HEK293 (cell line): ENCODE measurements at regions not wholly inside any gene's neighbourhood (a gene's known extent, or its start where the extent isn't known, plus 50 kb on each side); places are given as distances from the start of the nearest gene placed in this dataset.

Experiments used
- KLF9 ChIP-seq: fragments of 450-650 bp; formaldehyde crosslinking; IDR thresholded peaks from 2 replicates; pipeline ENCODE4 v1.5.1; 2016; ENCODE audit warnings: missing biosample characterization, missing genetic modification characterization, low read depth
- MZF1 ChIP-seq: fragments of 450-650 bp; formaldehyde crosslinking; IDR thresholded peaks from 2 replicates; pipeline ENCODE4 v1.5.1; 2017; ENCODE audit warnings: missing biosample characterization, missing genetic modification characterization, borderline replicate concordance
- OSR2 ChIP-seq: fragments of 450-650 bp; formaldehyde crosslinking; IDR thresholded peaks from 2 replicates; pipeline ENCODE4 v1.5.1; 2016; ENCODE audit warnings: missing biosample characterization, missing genetic modification characterization
- PBX3 ChIP-seq: sonication (generic); formaldehyde crosslinking; IDR thresholded peaks from 2 replicates; pipeline ENCODE4 v1.8.1; 2022; ENCODE audit warnings: mild to moderate bottlenecking, moderate library complexity, missing genetic modification reagents
- SP2 ChIP-seq: fragments of 450-650 bp; formaldehyde crosslinking; IDR thresholded peaks from 2 replicates; pipeline ENCODE4 v1.5.1; 2016; ENCODE audit warnings: missing biosample characterization, missing genetic modification characterization
- SP3 ChIP-seq: fragments of 450-650 bp; formaldehyde crosslinking; IDR thresholded peaks from 2 replicates; pipeline ENCODE4 v1.5.1; 2016; ENCODE audit warnings: missing biosample characterization, missing genetic modification characterization
- SP7 ChIP-seq: fragments of 450-650 bp; formaldehyde crosslinking; IDR thresholded peaks from 2 replicates; pipeline ENCODE4 v1.5.1; 2016; ENCODE audit warnings: missing biosample characterization, missing genetic modification characterization
- YY1 ChIP-seq: fragments of 450-650 bp; formaldehyde crosslinking; IDR thresholded peaks from 2 replicates; pipeline ENCODE4 v1.5.1; 2018; ENCODE audit warnings: missing biosample characterization, missing genetic modification characterization
- ZBTB48 ChIP-seq: fragments of 450-650 bp; formaldehyde crosslinking; IDR thresholded peaks from 2 replicates; pipeline ENCODE4 v1.5.1; 2016; ENCODE audit warnings: missing biosample characterization, missing genetic modification characterization
- ZBTB8A ChIP-seq: fragments of 450-650 bp; formaldehyde crosslinking; IDR thresholded peaks from 2 replicates; pipeline ENCODE4 v1.5.1; 2016; ENCODE audit warnings: missing biosample characterization, missing genetic modification characterization
- ZIC2 ChIP-seq: fragments of 450-650 bp; formaldehyde crosslinking; IDR thresholded peaks from 2 replicates; pipeline ENCODE4 v1.5.1; 2016; ENCODE audit warnings: missing biosample characterization, missing genetic modification characterization
- ZNF223 ChIP-seq: fragments of 450-650 bp; formaldehyde crosslinking; IDR thresholded peaks from 2 replicates; pipeline ENCODE4 v1.5.1; 2016; ENCODE audit warnings: missing biosample characterization, missing genetic modification characterization
- ZNF544 ChIP-seq: fragments of 450-650 bp; formaldehyde crosslinking; IDR thresholded peaks from 2 replicates; pipeline ENCODE4 v1.5.0; 2017; ENCODE audit warnings: missing biosample characterization, missing genetic modification characterization
- ZNF600 ChIP-seq: fragments of 450-650 bp; formaldehyde crosslinking; IDR thresholded peaks from 2 replicates; pipeline ENCODE4 v1.5.1; 2016; ENCODE audit warnings: missing biosample characterization, missing genetic modification characterization
- ZNF707 ChIP-seq: fragments of 450-650 bp; formaldehyde crosslinking; IDR thresholded peaks from 2 replicates; pipeline ENCODE4 v1.5.1; 2016; ENCODE audit warnings: missing biosample characterization, missing genetic modification characterization
- ZSCAN30 ChIP-seq: fragments of 450-650 bp; IDR thresholded peaks from 2 replicates; pipeline ENCODE4 v1.5.1; 2018; ENCODE audit warnings: missing biosample characterization, mild to moderate bottlenecking, missing genetic modification characterization, moderate library complexity
- TF ChIP-seq, protein P1 (sequence below): fragments of 450-650 bp; formaldehyde crosslinking; IDR thresholded peaks from 2 replicates; pipeline ENCODE4 v1.5.1; 2016; ENCODE audit warnings: missing biosample characterization, missing genetic modification characterization
- TF ChIP-seq, protein P2 (sequence below): fragments of 450-650 bp; formaldehyde crosslinking; IDR thresholded peaks from 2 replicates; pipeline ENCODE4 v1.5.1; 2016; ENCODE audit warnings: missing biosample characterization, missing genetic modification characterization
- TF ChIP-seq, protein P3 (sequence below): fragments of 450-650 bp; formaldehyde crosslinking; conservative IDR thresholded peaks from 2 replicates; pipeline ENCODE4 v1.5.1; 2016; ENCODE audit warnings: low read depth, missing biosample characterization, missing genetic modification characterization
- TF ChIP-seq, protein P4 (sequence below): fragments of 450-650 bp; formaldehyde crosslinking; IDR thresholded peaks from 2 replicates; pipeline ENCODE4 v1.5.1; 2016; ENCODE audit warnings: missing biosample characterization, missing genetic modification characterization
- TF ChIP-seq, protein P5 (sequence below): fragments of 450-650 bp; formaldehyde crosslinking; optimal IDR thresholded peaks from 2 replicates; pipeline ENCODE3; 2016; ENCODE audit warnings: missing biosample characterization, mild to moderate bottlenecking, missing genetic modification characterization
- TF ChIP-seq, protein P6 (sequence below): fragments of 450-650 bp; formaldehyde crosslinking; IDR thresholded peaks from 2 replicates; pipeline ENCODE4 v1.5.1; 2016; ENCODE audit warnings: missing biosample characterization, missing genetic modification characterization
- TF ChIP-seq, protein P7 (sequence below): fragments of 450-650 bp; formaldehyde crosslinking; IDR thresholded peaks from 2 replicates; pipeline ENCODE4 v1.5.1; 2016; ENCODE audit warnings: missing biosample characterization, missing genetic modification characterization, low read depth

- TF ChIP-seq, protein P1, sequence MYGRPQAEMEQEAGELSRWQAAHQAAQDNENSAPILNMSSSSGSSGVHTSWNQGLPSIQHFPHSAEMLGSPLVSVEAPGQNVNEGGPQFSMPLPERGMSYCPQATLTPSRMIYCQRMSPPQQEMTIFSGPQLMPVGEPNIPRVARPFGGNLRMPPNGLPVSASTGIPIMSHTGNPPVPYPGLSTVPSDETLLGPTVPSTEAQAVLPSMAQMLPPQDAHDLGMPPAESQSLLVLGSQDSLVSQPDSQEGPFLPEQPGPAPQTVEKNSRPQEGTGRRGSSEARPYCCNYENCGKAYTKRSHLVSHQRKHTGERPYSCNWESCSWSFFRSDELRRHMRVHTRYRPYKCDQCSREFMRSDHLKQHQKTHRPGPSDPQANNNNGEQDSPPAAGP (tag by site-specific recombination), result 0 out of 2 replicates have a peak, but pooled peaks have one; percentile 11
- TF ChIP-seq ZNF600 (tag by site-specific recombination), result peak; percentile 40; the same call in 1 of the 2 replicates
- TF ChIP-seq OSR2 (tag by site-specific recombination), result no peak
- TF ChIP-seq SP7, result peak; percentile 27
- TF ChIP-seq ZSCAN30 (tag by site-specific recombination), result peak; percentile 20; the same call in 1 of the 2 replicates
- TF ChIP-seq, protein P2, sequence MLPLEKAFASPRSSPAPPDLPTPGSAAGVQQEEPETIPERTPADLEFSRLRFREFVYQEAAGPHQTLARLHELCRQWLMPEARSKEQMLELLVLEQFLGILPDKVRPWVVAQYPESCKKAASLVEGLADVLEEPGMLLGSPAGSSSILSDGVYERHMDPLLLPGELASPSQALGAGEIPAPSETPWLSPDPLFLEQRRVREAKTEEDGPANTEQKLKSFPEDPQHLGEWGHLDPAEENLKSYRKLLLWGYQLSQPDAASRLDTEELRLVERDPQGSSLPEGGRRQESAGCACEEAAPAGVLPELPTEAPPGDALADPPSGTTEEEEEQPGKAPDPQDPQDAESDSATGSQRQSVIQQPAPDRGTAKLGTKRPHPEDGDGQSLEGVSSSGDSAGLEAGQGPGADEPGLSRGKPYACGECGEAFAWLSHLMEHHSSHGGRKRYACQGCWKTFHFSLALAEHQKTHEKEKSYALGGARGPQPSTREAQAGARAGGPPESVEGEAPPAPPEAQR (tag by site-specific recombination), result no peak
- peak; percentile 98 for TF ChIP-seq ZBTB48 (tag by site-specific recombination)
- no peak for TF ChIP-seq ZNF707
- TF ChIP-seq, protein P3, sequence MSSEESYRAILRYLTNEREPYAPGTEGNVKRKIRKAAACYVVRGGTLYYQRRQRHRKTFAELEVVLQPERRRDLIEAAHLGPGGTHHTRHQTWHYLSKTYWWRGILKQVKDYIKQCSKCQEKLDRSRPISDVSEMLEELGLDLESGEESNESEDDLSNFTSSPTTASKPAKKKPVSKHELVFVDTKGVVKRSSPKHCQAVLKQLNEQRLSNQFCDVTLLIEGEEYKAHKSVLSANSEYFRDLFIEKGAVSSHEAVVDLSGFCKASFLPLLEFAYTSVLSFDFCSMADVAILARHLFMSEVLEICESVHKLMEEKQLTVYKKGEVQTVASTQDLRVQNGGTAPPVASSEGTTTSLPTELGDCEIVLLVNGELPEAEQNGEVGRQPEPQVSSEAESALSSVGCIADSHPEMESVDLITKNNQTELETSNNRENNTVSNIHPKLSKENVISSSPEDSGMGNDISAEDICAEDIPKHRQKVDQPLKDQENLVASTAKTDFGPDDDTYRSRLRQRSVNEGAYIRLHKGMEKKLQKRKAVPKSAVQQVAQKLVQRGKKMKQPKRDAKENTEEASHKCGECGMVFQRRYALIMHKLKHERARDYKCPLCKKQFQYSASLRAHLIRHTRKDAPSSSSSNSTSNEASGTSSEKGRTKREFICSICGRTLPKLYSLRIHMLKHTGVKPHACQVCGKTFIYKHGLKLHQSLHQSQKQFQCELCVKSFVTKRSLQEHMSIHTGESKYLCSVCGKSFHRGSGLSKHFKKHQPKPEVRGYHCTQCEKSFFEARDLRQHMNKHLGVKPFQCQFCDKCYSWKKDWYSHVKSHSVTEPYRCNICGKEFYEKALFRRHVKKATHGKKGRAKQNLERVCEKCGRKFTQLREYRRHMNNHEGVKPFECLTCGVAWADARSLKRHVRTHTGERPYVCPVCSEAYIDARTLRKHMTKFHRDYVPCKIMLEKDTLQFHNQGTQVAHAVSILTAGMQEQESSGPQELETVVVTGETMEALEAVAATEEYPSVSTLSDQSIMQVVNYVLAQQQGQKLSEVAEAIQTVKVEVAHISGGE (tag by site-specific recombination), result 0 out of 2 replicates have a peak, but pooled peaks have one; percentile 17
- no peak for TF ChIP-seq PBX3 (CRISPR knock-in tag)
- TF ChIP-seq MZF1 (tag by site-specific recombination), result peak; percentile 99
- no peak for TF ChIP-seq ZNF544
- 0 out of 2 replicates have a peak, but pooled peaks have one; percentile 2 for TF ChIP-seq ZBTB8A (tag by site-specific recombination)
- TF ChIP-seq, protein P4, sequence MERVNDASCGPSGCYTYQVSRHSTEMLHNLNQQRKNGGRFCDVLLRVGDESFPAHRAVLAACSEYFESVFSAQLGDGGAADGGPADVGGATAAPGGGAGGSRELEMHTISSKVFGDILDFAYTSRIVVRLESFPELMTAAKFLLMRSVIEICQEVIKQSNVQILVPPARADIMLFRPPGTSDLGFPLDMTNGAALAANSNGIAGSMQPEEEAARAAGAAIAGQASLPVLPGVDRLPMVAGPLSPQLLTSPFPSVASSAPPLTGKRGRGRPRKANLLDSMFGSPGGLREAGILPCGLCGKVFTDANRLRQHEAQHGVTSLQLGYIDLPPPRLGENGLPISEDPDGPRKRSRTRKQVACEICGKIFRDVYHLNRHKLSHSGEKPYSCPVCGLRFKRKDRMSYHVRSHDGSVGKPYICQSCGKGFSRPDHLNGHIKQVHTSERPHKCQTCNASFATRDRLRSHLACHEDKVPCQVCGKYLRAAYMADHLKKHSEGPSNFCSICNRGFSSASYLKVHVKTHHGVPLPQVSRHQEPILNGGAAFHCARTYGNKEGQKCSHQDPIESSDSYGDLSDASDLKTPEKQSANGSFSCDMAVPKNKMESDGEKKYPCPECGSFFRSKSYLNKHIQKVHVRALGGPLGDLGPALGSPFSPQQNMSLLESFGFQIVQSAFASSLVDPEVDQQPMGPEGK (tag by site-specific recombination), result peak; percentile 23; the same call in 1 of the 2 replicates
- TF ChIP-seq KLF9 (tag by site-specific recombination), result peak; percentile 35; the same call in 1 of the 2 replicates
- TF ChIP-seq, protein P5, sequence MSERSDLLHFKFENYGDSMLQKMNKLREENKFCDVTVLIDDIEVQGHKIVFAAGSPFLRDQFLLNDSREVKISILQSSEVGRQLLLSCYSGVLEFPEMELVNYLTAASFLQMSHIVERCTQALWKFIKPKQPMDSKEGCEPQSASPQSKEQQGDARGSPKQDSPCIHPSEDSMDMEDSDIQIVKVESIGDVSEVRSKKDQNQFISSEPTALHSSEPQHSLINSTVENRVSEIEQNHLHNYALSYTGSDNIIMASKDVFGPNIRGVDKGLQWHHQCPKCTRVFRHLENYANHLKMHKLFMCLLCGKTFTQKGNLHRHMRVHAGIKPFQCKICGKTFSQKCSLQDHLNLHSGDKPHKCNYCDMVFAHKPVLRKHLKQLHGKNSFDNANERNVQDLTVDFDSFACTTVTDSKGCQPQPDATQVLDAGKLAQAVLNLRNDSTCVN, result peak; percentile 85
- no peak; the same call in 1 of the 2 replicates for TF ChIP-seq ZIC2 (tag by site-specific recombination)
- TF ChIP-seq, protein P6, sequence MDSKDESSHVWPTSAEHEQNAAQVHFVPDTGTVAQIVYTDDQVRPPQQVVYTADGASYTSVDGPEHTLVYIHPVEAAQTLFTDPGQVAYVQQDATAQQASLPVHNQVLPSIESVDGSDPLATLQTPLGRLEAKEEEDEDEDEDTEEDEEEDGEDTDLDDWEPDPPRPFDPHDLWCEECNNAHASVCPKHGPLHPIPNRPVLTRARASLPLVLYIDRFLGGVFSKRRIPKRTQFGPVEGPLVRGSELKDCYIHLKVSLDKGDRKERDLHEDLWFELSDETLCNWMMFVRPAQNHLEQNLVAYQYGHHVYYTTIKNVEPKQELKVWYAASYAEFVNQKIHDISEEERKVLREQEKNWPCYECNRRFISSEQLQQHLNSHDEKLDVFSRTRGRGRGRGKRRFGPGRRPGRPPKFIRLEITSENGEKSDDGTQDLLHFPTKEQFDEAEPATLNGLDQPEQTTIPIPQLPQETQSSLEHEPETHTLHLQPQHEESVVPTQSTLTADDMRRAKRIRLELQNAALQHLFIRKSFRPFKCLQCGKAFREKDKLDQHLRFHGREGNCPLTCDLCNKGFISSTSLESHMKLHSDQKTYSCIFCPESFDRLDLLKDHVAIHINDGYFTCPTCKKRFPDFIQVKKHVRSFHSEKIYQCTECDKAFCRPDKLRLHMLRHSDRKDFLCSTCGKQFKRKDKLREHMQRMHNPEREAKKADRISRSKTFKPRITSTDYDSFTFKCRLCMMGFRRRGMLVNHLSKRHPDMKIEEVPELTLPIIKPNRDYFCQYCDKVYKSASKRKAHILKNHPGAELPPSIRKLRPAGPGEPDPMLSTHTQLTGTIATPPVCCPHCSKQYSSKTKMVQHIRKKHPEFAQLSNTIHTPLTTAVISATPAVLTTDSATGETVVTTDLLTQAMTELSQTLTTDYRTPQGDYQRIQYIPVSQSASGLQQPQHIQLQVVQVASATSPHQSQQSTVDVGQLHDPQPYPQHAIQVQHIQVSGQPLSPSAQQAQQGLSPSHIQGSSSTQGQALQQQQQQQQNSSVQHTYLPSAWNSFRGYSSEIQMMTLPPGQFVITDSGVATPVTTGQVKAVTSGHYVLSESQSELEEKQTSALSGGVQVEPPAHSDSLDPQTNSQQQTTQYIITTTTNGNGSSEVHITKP (tag by site-specific recombination), result peak; percentile 59
- peak; percentile 62 for TF ChIP-seq SP2
- no peak for TF ChIP-seq ZNF223 (tag by site-specific recombination)
- TF ChIP-seq, protein P7, sequence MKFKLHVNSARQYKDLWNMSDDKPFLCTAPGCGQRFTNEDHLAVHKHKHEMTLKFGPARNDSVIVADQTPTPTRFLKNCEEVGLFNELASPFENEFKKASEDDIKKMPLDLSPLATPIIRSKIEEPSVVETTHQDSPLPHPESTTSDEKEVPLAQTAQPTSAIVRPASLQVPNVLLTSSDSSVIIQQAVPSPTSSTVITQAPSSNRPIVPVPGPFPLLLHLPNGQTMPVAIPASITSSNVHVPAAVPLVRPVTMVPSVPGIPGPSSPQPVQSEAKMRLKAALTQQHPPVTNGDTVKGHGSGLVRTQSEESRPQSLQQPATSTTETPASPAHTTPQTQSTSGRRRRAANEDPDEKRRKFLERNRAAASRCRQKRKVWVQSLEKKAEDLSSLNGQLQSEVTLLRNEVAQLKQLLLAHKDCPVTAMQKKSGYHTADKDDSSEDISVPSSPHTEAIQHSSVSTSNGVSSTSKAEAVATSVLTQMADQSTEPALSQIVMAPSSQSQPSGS (tag by site-specific recombination), result no peak
- TF ChIP-seq SP3, result no peak
- no peak for TF ChIP-seq YY1 (tag by site-specific recombination)
These were observed 134.0 kb upstream of the MGAT5 start (continued) for GRCh38 chr2:134119713-134120405.
